Left lung (tissue), 4 donors: ENCODE measurements at regions not wholly inside any gene's neighbourhood (a gene's known extent, or its start where the extent isn't known, plus 50 kb on each side); places are given as distances from the start of the nearest gene placed in this dataset.

Source experiments
- ATAC-seq: fragments of 200-7000 bp; cut with Tn5 transposase; one replicate; pipeline ENCODE4 v1.9.1; 2020; ENCODE audit warnings: moderate library complexity
- DNase-seq, 4 donors: peaks; one replicate each; pipeline ENCODE4 v3.0.0-alpha.2; 2013 to 2020
- H3K27ac ChIP-seq, 2 donors: fragments of 200-600 bp; sonication (generic) in 1 of 2; one replicate each; pipeline versions ENCODE4 v1.5.0 to v1.8.0; 2020 to 2021
- H3K27me3 ChIP-seq, 2 donors: fragments of 200-600 bp; sonication (generic) in 1 of 2; one replicate each; pipeline versions ENCODE4 v1.5.0 to v1.8.0; 2020 to 2021
- H3K36me3 ChIP-seq, 2 donors: fragments of 200-600 bp; sonication (generic) in 1 of 2; one replicate each; pipeline versions ENCODE4 v1.5.0 to v1.8.0; 2020 to 2021
- H3K4me1 ChIP-seq, 2 donors: fragments of 200-600 bp; one replicate each; pipeline ENCODE4 v1.8.0; 2021
- H3K4me3 ChIP-seq, 2 donors: fragments of 200-600 bp; sonication (generic) in 1 of 2; one replicate each; pipeline versions ENCODE4 v1.5.0 to v1.8.0; 2020 to 2021; ENCODE audit warnings: mild to moderate bottlenecking in 1 of 2
- H3K9me3 ChIP-seq, 2 donors: fragments of 200-600 bp; sonication (generic) in 1 of 2; one replicate each; pipeline versions ENCODE4 v1.5.0 to v1.8.0; 2020 to 2021
- CTCF ChIP-seq, 2 donors: fragments of 200-600 bp; sonication (generic) in 1 of 2; IDR thresholded peaks; one replicate each; pipeline versions ENCODE4 v1.5.0 to v1.8.0; 2021; ENCODE audit warnings: antibody characterized with exemption in 2 of 2
- intact Hi-C, 2 donors: fragments of 100-400 bp; cut with DNase I; formaldehyde crosslinking; loops; one replicate each; pipeline versions ENCODE4 v1.11.2 to v1.14.2; 2022
- donor health status: DM: no; HTN: yes; CAD: no.
- donor health status: DM: no; HTN: no; CAD: no.

GRCh38 chr5:67917561-67917960, 298.0 kb upstream of the PIK3R1 start:
- intact Hi-C loops, result no loop called here
- Histone ChIP-seq H3K9me3 (peaks cover 0 to 5% of the 10 kb centered on the region in 2 donors), H3K27me3 (no peaks in the 10 kb centered on the region), H3K4me3 (no peak overlapping the region), H3K4me1 (no peaks in the 10 kb centered on the region), H3K36me3 (no peaks in the 10 kb centered on the region), H3K27ac (no peak overlapping the region)
- DNase-seq (no peak), ATAC-seq (no peak)
- no peak for TF ChIP-seq CTCF (IDR thresholded peaks at IDR 0.05)

GRCh38 chr5:67910546-67910945, 305.0 kb upstream of the PIK3R1 start:
- intact Hi-C loops, result no loop called here
- Histone ChIP-seq H3K4me3 (no peak overlapping the region), H3K27me3 (no peaks in the 10 kb centered on the region), H3K4me1 (no peaks in the 10 kb centered on the region), H3K9me3 (no peaks in the 10 kb centered on the region), H3K27ac (no peak overlapping the region), H3K36me3 (no peaks in the 10 kb centered on the region)
- no peak for ATAC-seq
- no peak for TF ChIP-seq CTCF (IDR thresholded peaks at IDR 0.05)
- no peak for DNase-seq

- H3K27ac ChIP-seq, result no peak overlapping the region
- no peaks in the 10 kb centered on the region for H3K4me1 ChIP-seq
- no peak for TF ChIP-seq CTCF (IDR thresholded peaks at IDR 0.05)
- no peaks in the 10 kb centered on the region for H3K27me3 ChIP-seq
- no peak overlapping the region for H3K4me3 ChIP-seq
- ATAC-seq (no peak), DNase-seq (no peak)
- H3K36me3 ChIP-seq, result no peaks in the 10 kb centered on the region
- no peaks in the 10 kb centered on the region for H3K9me3 ChIP-seq
- intact Hi-C loops, result no loop called here
These were observed 307.3 kb upstream of the PIK3R1 start for GRCh38 chr5:67908126-67908765.

- peaks cover 0 to 4% of the 10 kb centered on the region in 2 donors for H3K4me1 ChIP-seq
- ATAC-seq, result no peak
- H3K36me3 ChIP-seq, result no peaks in the 10 kb centered on the region
- no peaks in the 10 kb centered on the region for H3K9me3 ChIP-seq
- intact Hi-C loops, result no loop called here
- no peak for TF ChIP-seq CTCF (IDR thresholded peaks at IDR 0.05)
- DNase-seq, result no peak
- H3K27ac ChIP-seq, result no peak overlapping the region
- no peaks in the 10 kb centered on the region for H3K27me3 ChIP-seq
- H3K4me3 ChIP-seq, result no peak overlapping the region
These were observed 311.2 kb upstream of the PIK3R1 start for GRCh38 chr5:67904366-67904765.

DNA sequence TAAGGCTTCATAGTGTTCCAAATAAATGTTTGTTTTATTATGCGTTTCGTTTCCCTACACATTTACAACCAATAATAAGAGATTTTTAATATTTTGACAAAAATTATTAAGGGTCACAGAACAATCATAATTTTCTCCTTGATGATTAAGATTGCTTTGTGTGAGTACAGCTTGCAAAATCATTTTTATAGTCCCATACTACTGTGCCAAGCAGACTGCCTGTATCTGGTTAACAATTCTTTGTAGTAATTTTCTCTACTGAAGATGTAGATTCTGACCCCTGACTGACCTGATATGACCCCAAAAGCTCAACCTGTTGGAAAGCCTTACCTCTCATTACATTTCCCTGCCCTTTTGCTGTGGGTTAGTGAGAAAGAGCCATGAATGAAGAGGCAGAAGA, 311.9 kb upstream of the PIK3R1 start:
- H3K9me3 ChIP-seq, result no peaks in the 10 kb centered on the region
- no peak overlapping the region for H3K4me3 ChIP-seq
- no peaks in the 10 kb centered on the region for H3K36me3 ChIP-seq
- ATAC-seq, result no peak
- H3K4me1 ChIP-seq, result peaks cover 0 to 4% of the 10 kb centered on the region in 2 donors
- DNase-seq, result no peak
- H3K27me3 ChIP-seq, result no peaks in the 10 kb centered on the region
- no peak for TF ChIP-seq CTCF (IDR thresholded peaks at IDR 0.05)
- no peak overlapping the region for H3K27ac ChIP-seq
- intact Hi-C loops, result no loop called here
